CD4-positive, alpha-beta T cell treated with Interferon gamma for 1 hour (primary cell): ENCODE measurements at regions not wholly inside any gene's neighbourhood (a gene's known extent, or its start where the extent isn't known, plus 50 kb on each side); places are given as distances from the start of the nearest gene placed in this dataset.
"Not testable (repeated sequence)": the region's sequence is repeated elsewhere in the genome, so short reads cannot be mapped to it uniquely, and the experiment has no call there.

Experiments used
- DNase-seq: peaks from one replicate; pipeline ENCODE4 v3.0.0-alpha.2; 2020

- DNase-seq: no peak
These were observed 178.9 kb upstream of the GALNT2 start for GRCh38 chr1:229888157-229888556.

- DNase-seq: no peak
These were observed 178.5 kb upstream of the GALNT2 start for GRCh38 chr1:229888561-229889001.

- DNase-seq: no peak
These were observed 178.0 kb upstream of the GALNT2 start for GRCh38 chr1:229889031-229889517.

GRCh38 chr1:229891227-229891626, 175.8 kb upstream of the GALNT2 start:
- no peak for DNase-seq

- no peak for DNase-seq
These were observed 174.4 kb upstream of the GALNT2 start for GRCh38 chr1:229892515-229893117.

- no peak for DNase-seq
These were observed 173.1 kb upstream of the GALNT2 start for GRCh38 chr1:229893762-229894444.

- DNase-seq: no peak
These were observed 172.5 kb upstream of the GALNT2 start for GRCh38 chr1:229894532-229894931.

- no peak for DNase-seq
These were observed 171.4 kb upstream of the GALNT2 start for GRCh38 chr1:229895605-229896004.

GRCh38 chr1:229896306-229896705, 170.7 kb upstream of the GALNT2 start:
- no peak for DNase-seq

- DNase-seq: no peak
These were observed 170.2 kb upstream of the GALNT2 start for GRCh38 chr1:229896861-229897260.

- DNase-seq: no peak
These were observed 169.5 kb upstream of the GALNT2 start for GRCh38 chr1:229897501-229897900.

GRCh38 chr1:229900220-229900619, 166.8 kb upstream of the GALNT2 start:
- DNase-seq: no peak

- no peak for DNase-seq
These were observed 161.9 kb upstream of the GALNT2 start for GRCh38 chr1:229905031-229905545.

- DNase-seq: no peak
These were observed 161.4 kb upstream of the GALNT2 start for GRCh38 chr1:229905652-229906051.

- DNase-seq: no peak
These were observed 159.0 kb upstream of the GALNT2 start for GRCh38 chr1:229907884-229908638.

GRCh38 chr1:229908689-229909088, 158.3 kb upstream of the GALNT2 start:
- DNase-seq: no peak

- no peak for DNase-seq
These were observed 153.5 kb upstream of the GALNT2 start for GRCh38 chr1:229913489-229913888.

- DNase-seq: not testable (repeated sequence)
These were observed 147.6 kb upstream of the GALNT2 start for GRCh38 chr1:229919488-229919887.

- DNase-seq: no peak
These were observed 146.4 kb upstream of the GALNT2 start for GRCh38 chr1:229920683-229921082.

- DNase-seq: no peak
These were observed 144.8 kb upstream of the GALNT2 start for GRCh38 chr1:229922249-229922648.

GRCh38 chr1:229924639-229925038, 142.4 kb upstream of the GALNT2 start:
- no peak for DNase-seq

- DNase-seq: no peak
These were observed 138.3 kb upstream of the GALNT2 start for GRCh38 chr1:229928767-229929166.

GRCh38 chr1:229931751-229932150, 135.3 kb upstream of the GALNT2 start:
- not testable (repeated sequence) for DNase-seq

- DNase-seq: not testable (repeated sequence)
These were observed 131.9 kb upstream of the GALNT2 start for GRCh38 chr1:229935157-229935556.
